NCI-H2171 (cell line): ENCODE measurements at regions not wholly inside any gene's neighbourhood (a gene's known extent, or its start where the extent isn't known, plus 50 kb on each side); places are given as distances from the start of the nearest gene placed in this dataset.
"Not testable (repeated sequence)": the region's sequence is repeated elsewhere in the genome, so short reads cannot be mapped to it uniquely, and the experiment has no call there.

ENCODE experiments used
- DNase-seq: peaks from one replicate; lab custom pipeline; 2025; lab: John Stamatoyannopoulos, UW

DNA sequence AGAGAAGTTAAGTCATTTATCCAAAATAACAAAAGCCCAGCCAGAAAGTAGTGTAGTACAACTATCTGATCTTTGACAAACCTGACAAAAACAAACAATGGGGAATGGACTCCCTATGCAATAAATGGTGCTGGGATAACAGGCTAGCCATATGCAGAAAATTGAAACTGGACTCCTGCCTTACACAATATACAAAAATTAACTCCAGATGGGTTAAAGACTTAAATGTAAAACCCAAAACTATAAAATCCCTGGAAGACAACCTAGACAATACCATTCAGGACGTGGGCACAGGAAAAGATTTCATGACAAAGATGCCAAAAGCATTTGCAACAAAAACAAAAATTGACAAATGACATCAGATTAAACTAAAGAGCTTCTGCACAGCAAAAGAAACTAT is 561.4 kb upstream of the CHAC2 start:
- DNase-seq: not testable (repeated sequence)

DNA sequence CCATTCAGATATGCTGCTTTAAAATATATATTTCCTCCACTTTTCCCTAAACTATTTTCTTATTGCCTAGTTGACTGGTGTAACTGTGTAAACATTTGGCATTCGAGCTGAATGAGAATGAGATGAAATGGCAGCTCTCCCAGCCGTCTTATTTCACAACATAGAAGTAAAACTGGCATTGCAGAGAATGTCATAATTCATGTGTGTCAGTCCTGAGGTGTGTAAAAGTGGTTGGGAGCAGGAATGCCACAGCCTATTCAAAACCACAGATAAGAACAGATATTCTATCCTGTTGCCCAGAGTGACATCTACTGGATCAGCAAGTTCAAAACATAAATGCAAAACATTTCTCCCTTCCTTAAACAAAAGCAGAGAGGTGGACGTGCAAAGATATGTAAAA is 565.5 kb upstream of the CHAC2 start:
- DNase-seq: no peak

DNA sequence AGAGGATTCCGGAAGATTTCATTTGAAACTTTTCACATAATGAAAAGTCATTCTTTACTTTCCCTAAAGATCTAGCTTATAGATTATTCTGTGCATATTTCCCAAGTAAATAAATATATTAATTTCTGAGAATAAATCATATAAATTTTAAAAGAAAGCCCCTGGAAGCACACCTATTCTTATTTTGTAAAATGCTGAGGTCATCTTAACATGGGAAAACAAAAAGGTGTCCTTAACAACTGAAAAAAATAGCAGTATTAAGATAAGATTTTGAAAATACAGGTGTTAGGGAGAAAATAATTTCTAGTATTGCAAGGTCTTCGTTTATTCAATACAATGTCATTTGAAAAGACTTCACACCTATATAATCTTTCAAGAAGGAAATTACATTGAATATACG is 567.5 kb upstream of the CHAC2 start:
- no peak for DNase-seq

DNA sequence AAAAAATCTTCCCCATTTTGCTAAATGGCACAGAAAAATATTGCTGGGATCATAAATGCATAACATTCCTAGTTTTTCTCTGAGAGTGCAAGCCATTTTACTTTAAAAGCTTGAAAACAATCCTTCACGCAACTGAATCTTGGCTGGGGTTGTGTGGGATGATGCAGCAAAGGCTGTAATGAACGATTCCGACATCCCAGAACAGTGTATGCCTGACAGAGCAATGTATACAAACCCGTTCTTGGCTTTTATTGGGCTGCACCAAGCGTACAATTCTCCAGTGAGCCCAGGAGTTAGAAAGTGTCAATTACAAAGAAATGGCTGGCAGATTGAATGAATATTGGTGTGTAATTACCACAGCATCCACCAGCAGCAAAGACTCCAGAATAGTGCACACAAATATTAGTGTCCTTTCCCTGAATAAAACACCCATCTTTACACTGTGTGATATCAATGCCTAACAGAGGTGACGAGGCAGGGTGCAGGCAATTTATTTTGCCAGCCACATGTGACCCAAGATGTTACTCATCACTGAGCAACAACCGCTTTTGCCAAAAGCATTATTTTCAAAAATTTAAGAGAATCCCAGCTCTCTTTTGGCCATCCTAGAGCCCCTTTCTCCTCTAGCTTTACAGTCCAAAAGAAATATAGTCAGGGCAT is 578.6 kb upstream of the CHAC2 start:
- DNase-seq: no peak

DNA sequence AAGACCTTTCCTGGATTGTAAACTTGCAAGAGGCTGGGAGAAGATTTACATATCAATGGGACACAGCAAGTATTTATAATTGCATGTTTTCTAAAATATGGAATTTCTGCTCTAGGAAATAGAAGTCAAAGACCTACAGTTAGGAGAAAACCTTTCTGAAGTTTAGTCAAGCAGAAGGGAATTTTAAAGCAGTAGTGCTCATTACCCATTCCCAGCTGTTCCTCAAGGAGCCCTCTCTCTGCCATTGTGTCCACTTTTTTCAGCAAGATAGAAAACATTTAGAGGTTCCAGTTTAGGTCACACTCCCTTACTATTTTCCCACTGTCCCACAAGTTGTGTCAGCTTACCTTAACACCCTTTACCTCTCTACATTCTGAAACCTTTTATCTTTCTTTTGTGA is 584.0 kb upstream of the CHAC2 start:
- DNase-seq: no peak

DNA sequence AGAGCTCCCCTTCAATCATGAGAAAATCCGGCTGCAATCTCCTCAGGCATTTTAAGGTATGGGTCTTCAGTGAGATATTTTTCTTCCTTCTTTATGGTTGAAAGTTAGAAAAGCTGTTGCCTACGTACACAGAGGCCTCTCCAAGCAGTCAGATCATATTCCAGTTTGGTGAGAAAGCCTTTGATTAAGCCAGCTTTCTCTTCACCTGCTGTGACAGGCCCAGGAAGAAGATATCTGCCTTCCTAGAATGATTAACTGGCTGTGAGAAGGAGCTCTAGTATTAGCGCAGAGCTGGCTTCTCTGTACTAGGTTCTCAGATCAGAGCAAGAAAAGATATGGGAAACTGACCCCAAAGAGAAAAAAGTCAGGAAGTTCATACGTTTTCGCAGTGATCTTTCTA is 585.0 kb upstream of the CHAC2 start:
- DNase-seq: peak; percentile 19

DNA sequence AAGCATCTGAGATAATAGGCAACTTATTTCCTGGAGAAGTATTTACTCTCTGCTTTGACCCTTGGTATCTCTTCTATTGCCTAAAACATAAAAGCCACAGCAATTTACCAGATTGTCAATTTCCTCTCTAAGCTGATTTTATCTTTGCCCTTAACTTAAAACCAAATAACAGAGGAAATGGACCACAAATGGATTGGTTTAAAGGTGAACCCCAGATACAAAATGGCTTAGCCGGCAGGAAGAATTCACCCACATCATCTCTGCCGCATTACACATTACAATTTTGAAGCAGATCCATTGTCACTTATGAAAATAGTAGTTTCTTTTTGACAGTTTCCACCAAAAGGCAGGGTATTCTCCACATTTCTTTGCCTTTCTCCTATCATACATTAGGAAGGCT is 585.8 kb upstream of the CHAC2 start:
- DNase-seq: no peak

DNA sequence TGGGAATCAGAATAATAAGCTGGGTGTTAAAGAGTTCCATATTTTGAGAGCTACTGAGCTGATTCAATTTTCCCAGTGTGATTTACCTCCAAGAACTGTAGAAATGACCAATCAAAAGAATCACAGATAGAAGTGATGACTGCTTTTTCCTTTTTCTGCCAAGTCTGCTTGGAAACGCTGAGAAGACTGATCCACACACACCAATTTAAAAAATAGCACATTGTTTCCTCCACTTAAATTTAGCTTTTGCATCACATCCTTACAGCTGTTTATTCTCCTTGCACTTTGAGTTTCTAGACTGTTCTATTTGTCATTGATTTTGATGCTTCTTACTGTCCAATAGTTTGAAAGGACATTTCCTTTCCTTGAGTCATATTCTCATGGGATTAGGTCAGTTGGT is 590.3 kb upstream of the CHAC2 start:
- DNase-seq: no peak

DNA sequence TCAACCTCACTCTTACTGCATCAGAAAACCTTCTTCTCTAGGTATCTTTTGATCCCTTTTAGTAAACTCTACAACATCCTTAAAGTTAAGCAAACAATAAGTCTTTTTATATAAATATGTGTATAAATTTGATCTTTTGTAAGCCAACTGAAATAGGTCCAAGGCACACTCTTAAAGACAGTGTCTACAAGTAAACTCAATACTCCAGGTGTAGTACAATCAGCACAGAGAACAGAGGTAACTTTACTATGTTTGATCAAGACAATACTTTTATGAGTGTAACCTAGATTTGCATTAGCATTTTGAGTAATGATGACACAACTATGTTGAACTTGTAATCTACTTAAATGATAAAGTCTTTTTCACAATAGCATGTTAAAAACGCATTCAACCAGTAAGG is 593.1 kb upstream of the CHAC2 start:
- no peak for DNase-seq

DNA sequence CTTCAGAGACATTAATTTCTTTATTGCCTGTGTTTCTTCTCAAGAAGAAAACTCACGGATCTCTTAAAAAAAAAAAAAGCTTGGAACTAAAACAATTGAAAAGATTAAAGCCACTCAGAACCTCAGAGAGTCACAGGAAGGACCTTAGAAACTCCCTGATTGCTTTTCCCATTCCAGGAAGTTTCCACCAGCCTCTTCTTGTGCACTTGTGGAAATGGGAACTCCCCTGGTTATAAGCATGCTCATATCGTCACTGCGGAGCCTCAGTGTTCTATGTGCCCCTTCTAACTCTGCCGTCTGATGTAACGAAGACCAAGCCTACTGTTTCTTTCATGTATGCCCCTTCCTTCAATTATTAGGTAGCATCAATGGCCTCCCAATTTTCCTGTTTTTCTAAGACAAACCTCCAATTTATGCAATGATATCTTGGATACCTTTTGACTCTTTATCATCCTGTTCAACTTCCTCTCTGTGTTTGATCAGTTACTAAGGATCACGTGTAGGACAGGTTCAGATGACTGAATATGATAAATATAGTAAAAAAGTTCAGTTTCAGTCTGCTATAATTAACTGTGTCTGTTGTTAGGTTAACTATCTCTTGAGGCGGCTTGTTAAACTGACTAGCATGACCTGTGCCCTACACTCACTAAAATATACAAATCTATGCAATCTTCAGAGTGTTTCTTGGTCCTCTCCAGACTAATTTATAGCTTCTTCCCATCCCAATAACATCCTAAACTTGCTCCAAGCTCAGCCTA is 593.7 kb upstream of the CHAC2 start:
- no peak for DNase-seq

DNA sequence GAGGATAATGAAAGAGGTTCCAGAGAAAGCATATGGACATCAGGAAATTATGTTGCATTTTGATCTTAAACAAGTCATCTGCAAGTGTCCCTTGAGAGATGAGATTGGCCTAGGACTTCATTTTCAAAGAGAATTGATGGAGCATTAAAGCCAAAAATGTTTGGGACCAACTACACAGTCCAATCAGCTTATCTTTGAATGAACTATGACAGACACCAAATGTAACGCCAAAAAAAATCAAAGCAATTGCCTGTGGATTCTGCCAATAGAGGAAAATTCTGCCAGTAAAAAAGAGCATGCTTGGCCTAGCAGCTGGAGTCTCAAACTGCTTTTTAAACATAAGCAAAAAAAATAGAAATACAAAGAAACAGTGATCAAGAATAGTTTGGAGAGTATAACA is 594.5 kb upstream of the CHAC2 start:
- no peak for DNase-seq

DNA sequence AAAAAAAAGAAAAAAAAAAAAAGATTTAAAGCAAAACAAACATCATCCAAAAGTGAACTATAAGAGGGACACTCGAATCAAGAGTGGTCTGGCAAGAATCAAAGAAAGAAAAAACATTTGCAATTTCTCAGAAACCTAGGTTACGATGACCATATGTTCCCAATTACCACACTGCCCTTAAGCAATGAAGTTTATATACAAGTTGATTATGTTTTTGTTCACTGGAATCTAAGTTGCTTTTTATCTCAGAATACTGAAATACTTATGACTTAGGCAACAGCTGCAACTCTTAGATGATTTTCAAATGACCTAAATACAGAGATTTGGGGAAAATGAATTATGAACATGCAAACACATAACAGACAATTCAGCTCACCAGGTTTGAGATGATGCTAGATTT is 597.1 kb upstream of the CHAC2 start:
- DNase-seq: no peak

DNA sequence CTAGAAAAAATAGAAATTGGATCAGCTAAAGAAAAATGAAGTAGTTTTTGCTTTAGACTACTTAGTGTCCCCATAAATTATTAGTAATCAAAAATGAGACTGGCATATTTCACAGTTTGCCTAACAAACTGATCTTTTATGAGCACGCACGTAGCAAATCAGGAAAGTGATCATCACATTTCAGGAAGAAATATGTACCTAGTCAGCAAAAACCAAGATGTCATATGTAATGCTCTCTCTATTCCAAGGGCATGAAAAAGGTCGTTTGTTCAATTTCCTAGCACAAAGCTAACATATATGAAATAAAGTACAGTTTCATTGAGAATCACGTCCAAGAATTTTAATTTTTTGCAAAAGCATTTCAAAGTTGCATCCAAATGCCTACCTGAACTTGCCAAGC is 600.4 kb upstream of the CHAC2 start:
- no peak for DNase-seq

DNA sequence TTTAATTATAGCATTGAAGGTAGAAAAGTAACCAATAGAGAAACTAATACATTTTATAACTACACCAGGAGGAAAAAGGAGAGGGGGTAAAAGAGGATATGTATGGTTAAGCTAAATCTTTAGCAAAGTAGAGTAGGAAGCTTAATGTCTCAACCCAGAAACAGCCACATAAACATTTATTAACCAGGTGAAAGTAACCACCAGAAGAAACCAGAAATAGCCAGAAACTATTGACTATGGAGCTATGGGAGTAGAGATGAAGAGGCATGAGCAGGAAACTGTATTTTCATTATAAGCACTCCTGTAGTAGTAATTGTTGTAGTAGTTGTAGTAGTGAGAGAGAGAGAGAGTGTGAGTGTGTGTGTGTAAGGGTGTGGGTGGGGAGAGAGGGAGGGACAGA is 617.5 kb upstream of the CHAC2 start:
- DNase-seq: no peak

DNA sequence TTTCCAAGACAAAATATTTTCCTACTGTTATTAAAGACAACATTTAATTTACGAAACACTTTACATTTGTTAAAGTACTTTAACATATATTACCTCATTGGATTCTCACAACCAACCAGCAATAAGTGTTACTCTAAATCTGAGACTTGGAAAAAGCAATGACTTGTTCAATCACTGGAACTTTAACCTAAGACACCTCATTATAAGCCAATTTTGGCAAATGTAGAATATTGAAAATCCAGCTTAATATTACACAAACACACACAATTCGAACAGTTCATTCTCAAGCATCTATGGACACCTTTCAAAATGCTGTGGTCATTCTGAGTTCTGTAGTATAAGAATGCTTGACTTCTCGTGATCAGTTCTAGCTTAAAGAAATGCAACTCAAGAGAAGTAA is 619.4 kb upstream of the CHAC2 start:
- no peak for DNase-seq

DNA sequence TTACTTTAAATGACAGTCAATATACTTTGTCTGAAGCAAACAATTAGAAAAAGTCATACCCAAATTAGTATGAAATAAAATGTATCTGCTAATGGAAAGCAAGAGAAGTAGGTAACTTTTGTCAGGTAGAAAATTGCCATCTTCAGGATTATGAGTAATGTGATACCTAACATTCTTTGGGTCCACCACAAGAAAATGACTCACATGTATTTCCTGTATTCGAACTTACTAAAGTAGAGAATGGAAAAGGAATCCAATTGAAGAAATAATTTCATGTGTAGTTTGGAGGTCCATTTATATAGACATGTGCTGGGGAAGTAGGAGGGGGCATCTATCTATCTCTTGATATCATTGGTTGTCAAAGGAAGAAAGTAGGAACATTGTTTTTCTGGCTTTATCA is 636.2 kb upstream of the CHAC2 start:
- no peak for DNase-seq

DNA sequence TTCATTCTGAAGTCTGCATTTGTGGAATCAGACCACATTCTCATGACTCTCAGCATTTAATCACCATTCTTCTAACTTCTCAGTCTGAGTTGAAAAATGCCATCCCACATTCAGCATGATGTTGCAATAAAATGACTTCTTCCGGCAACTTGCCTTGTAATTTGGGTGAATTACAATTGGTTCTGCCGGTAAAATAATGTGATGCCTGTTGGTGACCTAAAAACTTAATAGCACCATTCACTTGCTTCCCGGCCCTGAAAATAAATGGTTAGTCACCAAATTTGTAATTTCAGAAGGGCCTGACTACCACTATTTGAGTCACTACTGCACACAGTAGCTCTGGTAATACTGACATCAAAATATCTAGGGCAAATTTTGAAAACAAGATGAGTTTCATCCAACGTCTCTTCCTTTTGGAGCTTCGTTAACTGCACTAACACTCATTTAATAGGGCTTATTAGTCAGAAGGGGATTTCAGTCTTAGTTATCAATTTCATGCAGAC is 637.1 kb upstream of the CHAC2 start:
- no peak for DNase-seq

DNA sequence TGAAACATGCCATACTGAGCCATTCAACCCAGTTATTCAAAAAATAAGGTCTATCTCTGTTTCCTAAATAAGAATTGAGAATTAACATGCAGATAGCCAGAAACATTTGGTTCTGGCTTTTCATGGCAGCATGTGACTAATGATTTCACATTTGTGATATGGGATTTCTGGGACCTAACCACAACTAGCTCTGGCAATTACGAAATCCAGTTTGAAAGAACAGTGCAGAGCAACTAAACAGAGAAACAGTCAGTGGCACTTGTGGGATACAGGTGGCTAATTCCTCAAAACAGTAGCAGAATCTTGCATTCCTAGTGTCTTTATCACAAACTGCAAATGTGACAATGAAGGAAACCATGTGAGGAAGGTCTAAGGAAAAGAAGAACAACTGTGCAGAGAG is 637.8 kb upstream of the CHAC2 start:
- DNase-seq: no peak

DNA sequence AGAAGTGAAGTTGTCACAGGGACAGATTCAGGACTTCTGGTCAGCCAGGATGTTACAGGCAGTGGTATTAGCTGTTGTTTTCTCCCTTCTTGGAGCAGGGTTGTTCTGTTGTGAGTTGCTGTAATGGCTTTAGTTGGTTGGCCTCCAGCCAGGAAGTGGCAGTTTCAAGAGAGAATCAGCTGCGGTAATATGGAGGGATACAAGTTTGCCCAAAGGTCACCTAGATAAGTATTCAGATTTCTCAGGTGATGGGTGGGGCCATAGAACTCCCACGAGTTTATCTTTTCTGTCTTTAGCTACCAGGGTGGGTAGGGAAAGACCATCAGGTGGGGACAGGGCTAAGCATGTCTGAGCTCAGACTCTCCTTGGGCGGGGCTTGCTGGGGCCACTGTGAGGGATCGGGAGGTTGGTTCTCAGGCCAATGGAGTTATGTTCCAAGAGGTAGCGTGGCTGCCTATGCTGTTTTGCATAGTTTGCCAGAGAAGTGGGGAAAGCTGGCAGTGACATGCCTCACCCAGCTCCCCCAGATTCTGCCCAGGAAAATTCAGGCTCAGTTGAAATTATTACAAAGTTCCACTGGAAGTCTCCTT is 640.4 kb upstream of the CHAC2 start:
- DNase-seq: no peak

DNA sequence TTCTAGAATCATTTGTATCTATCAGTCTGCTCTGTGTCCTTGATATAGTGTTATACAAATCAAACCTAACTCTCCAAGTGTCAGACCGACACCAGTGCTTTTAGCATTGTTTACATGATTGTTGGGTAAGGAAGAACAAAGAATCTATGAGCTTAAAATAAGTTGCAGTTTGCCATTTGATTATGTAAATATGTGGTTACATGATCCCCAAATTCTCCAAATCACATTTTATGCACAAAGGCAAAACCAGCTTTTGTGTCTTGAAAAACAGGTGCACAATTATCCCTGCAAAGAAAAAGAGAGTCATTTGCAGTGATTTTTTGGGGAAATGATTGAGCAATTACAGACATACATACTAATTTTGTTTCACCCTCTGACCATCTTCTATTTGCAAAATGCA is 652.6 kb upstream of the CHAC2 start:
- no peak for DNase-seq

DNA sequence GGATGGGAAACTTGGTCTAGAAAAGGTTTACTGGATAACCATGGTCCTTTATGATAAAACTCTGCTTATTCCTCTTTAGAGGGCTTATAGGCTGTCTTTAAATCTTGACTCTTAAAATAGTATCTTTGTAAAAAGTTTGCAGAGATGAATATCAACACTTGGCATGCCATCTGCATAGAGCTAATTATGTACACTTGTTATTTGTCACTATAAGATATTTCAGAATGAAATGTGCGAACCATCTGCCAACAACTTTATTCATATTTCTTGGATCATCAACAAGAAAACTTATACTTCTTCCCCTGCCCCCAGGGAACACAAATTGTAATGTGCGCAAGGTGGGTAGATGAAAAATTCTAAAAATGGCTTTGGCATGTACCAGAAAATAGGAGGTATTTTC is 653.0 kb upstream of the CHAC2 start:
- DNase-seq: no peak

DNA sequence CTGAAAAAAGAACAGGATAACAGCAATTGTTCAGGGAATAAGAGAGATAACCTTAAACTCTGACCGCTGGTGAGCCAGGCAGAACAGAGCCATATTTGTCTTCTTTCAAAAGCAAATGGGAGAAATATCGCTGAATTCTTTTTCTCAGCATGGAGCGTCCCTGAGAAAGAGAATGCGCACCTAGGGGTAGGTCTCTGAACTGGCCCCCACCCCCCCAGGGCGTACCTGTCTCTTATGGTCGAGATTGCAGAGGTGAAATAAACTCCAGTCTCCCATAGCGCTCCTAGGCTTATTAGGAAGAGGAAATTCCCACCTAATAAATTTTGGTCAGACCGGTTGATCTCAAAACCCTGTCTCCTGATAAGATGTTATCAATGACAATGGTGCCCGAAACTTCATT is 655.2 kb upstream of the CHAC2 start:
- DNase-seq: not testable (repeated sequence)

DNA sequence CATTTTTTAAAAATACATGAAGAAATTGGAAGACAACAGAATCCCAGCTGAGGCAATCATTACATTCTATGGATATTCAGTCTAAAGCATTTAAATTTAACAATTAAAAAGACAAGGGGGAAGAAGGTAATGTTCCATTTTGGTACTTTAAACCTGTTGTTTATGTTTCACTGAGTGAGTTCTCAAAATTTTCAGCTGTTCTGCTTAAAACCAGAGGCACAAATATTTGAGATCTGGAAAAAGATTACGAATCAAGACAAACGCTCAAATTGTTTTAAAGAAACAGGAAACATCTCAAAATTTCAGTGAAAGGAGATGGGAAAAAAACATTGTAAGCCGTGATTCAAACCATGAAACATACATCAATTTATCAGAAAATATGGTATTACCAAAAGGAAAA is 656.2 kb upstream of the CHAC2 start:
- DNase-seq: no peak

DNA sequence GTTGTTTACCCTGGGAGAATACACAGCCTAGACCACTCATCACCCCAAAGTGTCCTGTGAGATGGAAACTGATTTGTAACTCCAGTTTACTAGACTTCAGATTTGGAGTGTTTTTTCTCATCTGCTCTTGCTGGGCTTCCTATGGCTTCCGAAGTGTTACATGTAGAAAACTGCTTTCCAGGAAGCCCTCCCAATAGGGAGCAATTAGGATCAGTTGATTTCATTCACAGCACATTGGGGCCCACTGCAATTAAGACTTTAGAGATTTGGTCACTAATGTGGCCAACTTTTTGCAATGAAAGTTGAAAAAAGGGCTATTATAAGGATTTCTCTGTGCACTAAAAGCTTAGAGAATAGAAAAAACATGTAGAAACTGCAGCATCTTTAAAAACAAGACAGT is 656.6 kb upstream of the CHAC2 start:
- DNase-seq: no peak
